ENCODE measurements at regions not wholly inside any gene's neighbourhood (a gene's known extent, or its start where the extent isn't known, plus 50 kb on each side); places are given as distances from the start of the nearest gene placed in this dataset.
"Not testable (repeated sequence)": the region's sequence is repeated elsewhere in the genome, so short reads cannot be mapped to it uniquely, and the experiment has no call there.

GRCh38 chr2:236777408-236777807 is 207.8 kb downstream of the ACKR3 start:
- no peak overlapping the region for H3K4me3 ChIP-seq (ENCODE audit: low read length)
- no peak overlapping the region for H3K27ac ChIP-seq (ENCODE audit: low read depth, low read length)
- no peak overlapping the region for H3K9ac ChIP-seq (ENCODE audit: low read depth, low read length)
- H3K9me3 ChIP-seq (ENCODE audit: insufficient read depth, low read depth, low read length) = no peaks in the 10 kb centered on the region
- peaks cover 6% of the 10 kb centered on the region; the same call in 1 of the 2 replicates for H3K4me1 ChIP-seq (ENCODE audit: insufficient read depth, low read length)
- no peaks in the 10 kb centered on the region for H3K27me3 ChIP-seq (ENCODE audit: insufficient read depth, low read length)
- H3K36me3 ChIP-seq (ENCODE audit: insufficient read depth, low read length) = no peaks in the 10 kb centered on the region
- 97% methylated on average over 8 of the region's 8 CpGs for WGBS

GRCh38 chr2:236781933-236782816 is 212.6 kb downstream of the ACKR3 start:
- H3K9ac ChIP-seq (ENCODE audit: low read depth, low read length) = no peak overlapping the region
- no peak overlapping the region for H3K4me3 ChIP-seq (ENCODE audit: low read length)
- no peak overlapping the region for H3K27ac ChIP-seq (ENCODE audit: low read depth, low read length)
- H3K9me3 ChIP-seq (ENCODE audit: insufficient read depth, low read depth, low read length) = 0 out of 2 replicates have a peak, but pooled peaks cover 2% of the 10 kb centered on the region
- peaks cover 8% of the 10 kb centered on the region; the same call in 1 of the 2 replicates for H3K4me1 ChIP-seq (ENCODE audit: insufficient read depth, low read length)
- H3K27me3 ChIP-seq (ENCODE audit: insufficient read depth, low read length) = no peaks in the 10 kb centered on the region
- WGBS = 91% methylated on average over 16 of the region's 17 CpGs
- no peaks in the 10 kb centered on the region for H3K36me3 ChIP-seq (ENCODE audit: insufficient read depth, low read length)

GRCh38 chr2:236782938-236783337 is 213.3 kb downstream of the ACKR3 start:
- WGBS = 94% methylated on average over 5 of the region's 5 CpGs
- Histone ChIP-seq H3K27ac (ENCODE audit: low read depth, low read length) (no peak overlapping the region), H3K4me1 (ENCODE audit: insufficient read depth, low read length) (peaks cover 8% of the 10 kb centered on the region; the same call in 1 of the 2 replicates)

GRCh38 chr2:236783417-236784020 is 213.9 kb downstream of the ACKR3 start:
- Histone ChIP-seq H3K4me1 (ENCODE audit: insufficient read depth, low read length) (peaks cover 8% of the 10 kb centered on the region; the same call in 1 of the 2 replicates), H3K9me3 (ENCODE audit: insufficient read depth, low read depth, low read length) (0 out of 2 replicates have a peak, but pooled peaks cover 2% of the 10 kb centered on the region), H3K27me3 (ENCODE audit: insufficient read depth, low read length) (no peaks in the 10 kb centered on the region), H3K27ac (ENCODE audit: low read depth, low read length) (no peak overlapping the region), H3K4me3 (ENCODE audit: low read length) (no peak overlapping the region), H3K9ac (ENCODE audit: low read depth, low read length) (no peak overlapping the region), H3K36me3 (ENCODE audit: insufficient read depth, low read length) (no peaks in the 10 kb centered on the region)
- 91% methylated on average over 5 of the region's 6 CpGs for WGBS

More at GRCh38 chr2:236782938-236783337, 213.3 kb downstream of the ACKR3 start:
- H3K4me3 ChIP-seq (ENCODE audit: low read length) = no peak overlapping the region
- no peaks in the 10 kb centered on the region for H3K36me3 ChIP-seq (ENCODE audit: insufficient read depth, low read length)
- H3K9me3 ChIP-seq (ENCODE audit: insufficient read depth, low read depth, low read length) = 0 out of 2 replicates have a peak, but pooled peaks cover 2% of the 10 kb centered on the region
- H3K9ac ChIP-seq (ENCODE audit: low read depth, low read length) = no peak overlapping the region
- H3K27me3 ChIP-seq (ENCODE audit: insufficient read depth, low read length) = no peaks in the 10 kb centered on the region

DNA sequence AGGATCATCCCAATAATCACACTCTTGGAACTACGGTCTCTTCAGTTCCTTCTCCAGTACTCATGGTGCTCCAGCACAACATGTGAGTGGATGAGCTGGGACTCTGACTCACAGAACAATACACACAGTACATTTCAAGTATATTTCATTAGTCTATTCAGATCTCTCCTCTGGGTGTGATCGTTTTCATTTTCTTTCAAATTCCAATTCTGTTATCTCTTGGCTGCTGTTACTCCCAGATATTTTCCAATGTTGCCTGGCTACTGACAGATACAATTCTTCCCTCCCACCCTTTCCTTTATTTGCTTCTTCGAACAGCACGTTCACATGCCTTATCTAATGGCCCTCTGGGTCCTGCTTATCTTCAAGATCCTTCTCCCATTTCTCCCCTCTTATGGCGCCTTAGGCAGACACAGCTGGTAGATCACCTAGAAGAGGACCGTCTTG is 216.0 kb downstream of the ACKR3 start:
- H3K9me3 ChIP-seq (ENCODE audit: insufficient read depth, low read depth, low read length) = 0 out of 2 replicates have a peak, but pooled peaks cover 2% of the 10 kb centered on the region
- no peaks in the 10 kb centered on the region for H3K27me3 ChIP-seq (ENCODE audit: insufficient read depth, low read length)
- H3K27ac ChIP-seq (ENCODE audit: low read depth, low read length) = no peak overlapping the region
- 90% methylated on average over 6 of the region's 6 CpGs for WGBS
- H3K4me3 ChIP-seq (ENCODE audit: low read length) = no peak overlapping the region
- H3K4me1 ChIP-seq (ENCODE audit: insufficient read depth, low read length) = peaks cover 8% of the 10 kb centered on the region; the same call in 1 of the 2 replicates
- no peak overlapping the region for H3K9ac ChIP-seq (ENCODE audit: low read depth, low read length)
- no peaks in the 10 kb centered on the region for H3K36me3 ChIP-seq (ENCODE audit: insufficient read depth, low read length)

- 84% methylated on average over 4 of the region's 4 CpGs for WGBS
- H3K9me3 ChIP-seq (ENCODE audit: insufficient read depth, low read depth, low read length) = 0 out of 2 replicates have a peak, but pooled peaks cover 2% of the 10 kb centered on the region
- peaks cover 8% of the 10 kb centered on the region; the same call in 1 of the 2 replicates for H3K4me1 ChIP-seq (ENCODE audit: insufficient read depth, low read length)
- H3K4me3 ChIP-seq (ENCODE audit: low read length) = no peak overlapping the region
- H3K27ac ChIP-seq (ENCODE audit: low read depth, low read length) = no peak overlapping the region
- H3K36me3 ChIP-seq (ENCODE audit: insufficient read depth, low read length) = no peaks in the 10 kb centered on the region
- H3K27me3 ChIP-seq (ENCODE audit: insufficient read depth, low read length) = no peaks in the 10 kb centered on the region
- no peak overlapping the region for H3K9ac ChIP-seq (ENCODE audit: low read depth, low read length)
Observed at GRCh38 chr2:236786751-236787150, 217.1 kb downstream of the ACKR3 start.

DNA sequence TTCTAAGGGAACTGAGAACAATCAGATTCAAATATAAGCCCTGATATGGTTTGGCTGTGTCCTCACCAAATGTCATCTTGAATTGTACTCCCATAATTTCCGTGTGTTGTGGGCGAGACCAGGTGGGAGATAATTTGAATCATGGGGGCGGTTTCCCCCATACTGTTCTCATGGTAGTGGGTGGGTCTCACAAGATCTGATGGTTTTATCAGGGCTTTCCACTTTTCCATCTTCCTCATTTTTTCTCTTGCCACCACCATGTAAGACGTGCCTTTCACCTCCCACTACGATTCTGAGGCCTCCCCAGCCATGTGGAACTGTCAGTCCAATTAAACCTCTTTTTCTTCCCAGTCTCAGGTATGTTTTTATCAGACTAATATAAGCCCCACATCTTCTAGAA is 217.8 kb downstream of the ACKR3 start:
- not testable (repeated sequence) for H3K9me3 ChIP-seq (ENCODE audit: insufficient read depth, low read depth, low read length); H3K36me3 ChIP-seq (ENCODE audit: insufficient read depth, low read length); H3K4me1 ChIP-seq (ENCODE audit: insufficient read depth, low read length); H3K4me3 ChIP-seq (ENCODE audit: low read length); H3K9ac ChIP-seq (ENCODE audit: low read depth, low read length); H3K27me3 ChIP-seq (ENCODE audit: insufficient read depth, low read length); H3K27ac ChIP-seq (ENCODE audit: low read depth, low read length)
- 96% methylated on average over 5 of the region's 5 CpGs for whole genome bisulfite sequencing

DNA sequence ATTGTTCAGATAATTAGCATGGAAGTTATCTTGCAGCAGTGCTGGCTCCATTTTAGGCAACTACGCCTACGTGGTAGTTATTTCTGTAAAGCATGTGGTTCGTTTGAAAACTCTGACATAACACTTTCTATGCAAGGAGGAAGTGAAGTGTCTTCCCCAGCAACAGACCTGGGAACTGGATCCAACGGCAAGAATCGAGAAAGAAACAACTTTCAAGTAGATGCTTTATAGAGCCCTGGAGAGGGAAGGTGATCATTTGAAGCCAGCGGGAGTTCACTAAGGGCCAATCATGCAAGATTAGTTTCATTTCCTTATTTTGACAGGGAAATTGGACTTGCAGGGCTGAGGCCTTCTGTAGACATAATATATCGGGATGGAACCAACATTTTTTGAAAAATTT is 218.3 kb downstream of the ACKR3 start:
- Histone ChIP-seq H3K27ac (ENCODE audit: low read depth, low read length) (no peak overlapping the region), H3K9me3 (ENCODE audit: insufficient read depth, low read depth, low read length) (0 out of 2 replicates have a peak, but pooled peaks cover 4% of the 10 kb centered on the region), H3K9ac (ENCODE audit: low read depth, low read length) (no peak overlapping the region), H3K4me1 (ENCODE audit: insufficient read depth, low read length) (peaks cover 2% of the 10 kb centered on the region; the same call in 1 of the 2 replicates), H3K27me3 (ENCODE audit: insufficient read depth, low read length) (0 out of 2 replicates have a peak, but pooled peaks cover 3% of the 10 kb centered on the region), H3K36me3 (ENCODE audit: insufficient read depth, low read length) (no peaks in the 10 kb centered on the region), H3K4me3 (ENCODE audit: low read length) (no peak overlapping the region)
- WGBS = 95% methylated on average over 7 of the region's 7 CpGs

DNA sequence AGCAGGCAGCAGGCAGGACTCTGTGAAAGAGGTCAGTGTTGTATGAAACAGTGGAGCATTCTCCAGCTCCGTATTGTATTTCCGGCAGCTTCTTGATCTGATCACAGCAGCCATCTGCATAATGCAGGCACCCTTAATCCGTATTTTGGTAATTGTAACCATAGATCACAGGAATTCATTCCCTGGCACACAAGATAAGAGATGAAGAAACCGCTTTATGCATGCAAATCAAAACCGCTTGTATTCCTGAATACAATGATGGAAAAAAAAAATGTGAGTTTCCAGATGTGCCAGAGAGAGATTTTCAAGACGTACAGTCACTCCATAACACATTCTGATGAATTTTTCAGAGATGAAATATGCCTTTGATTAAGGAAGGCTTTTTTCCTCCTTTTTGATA is 221.3 kb downstream of the ACKR3 start:
- H3K4me3 ChIP-seq (ENCODE audit: low read length) = no peak overlapping the region
- H3K36me3 ChIP-seq (ENCODE audit: insufficient read depth, low read length) = no peaks in the 10 kb centered on the region
- H3K27ac ChIP-seq (ENCODE audit: low read depth, low read length) = no peak overlapping the region
- peaks cover 15% of the 10 kb centered on the region for H3K4me1 ChIP-seq (ENCODE audit: insufficient read depth, low read length)
- peaks cover 10% of the 10 kb centered on the region; the same call in 1 of the 2 replicates for H3K27me3 ChIP-seq (ENCODE audit: insufficient read depth, low read length)
- no peak overlapping the region for H3K9ac ChIP-seq (ENCODE audit: low read depth, low read length)
- 98% methylated on average over 5 of the region's 6 CpGs for WGBS
- 0 out of 2 replicates have a peak, but pooled peaks cover 2% of the 10 kb centered on the region for H3K9me3 ChIP-seq (ENCODE audit: insufficient read depth, low read depth, low read length)

DNA sequence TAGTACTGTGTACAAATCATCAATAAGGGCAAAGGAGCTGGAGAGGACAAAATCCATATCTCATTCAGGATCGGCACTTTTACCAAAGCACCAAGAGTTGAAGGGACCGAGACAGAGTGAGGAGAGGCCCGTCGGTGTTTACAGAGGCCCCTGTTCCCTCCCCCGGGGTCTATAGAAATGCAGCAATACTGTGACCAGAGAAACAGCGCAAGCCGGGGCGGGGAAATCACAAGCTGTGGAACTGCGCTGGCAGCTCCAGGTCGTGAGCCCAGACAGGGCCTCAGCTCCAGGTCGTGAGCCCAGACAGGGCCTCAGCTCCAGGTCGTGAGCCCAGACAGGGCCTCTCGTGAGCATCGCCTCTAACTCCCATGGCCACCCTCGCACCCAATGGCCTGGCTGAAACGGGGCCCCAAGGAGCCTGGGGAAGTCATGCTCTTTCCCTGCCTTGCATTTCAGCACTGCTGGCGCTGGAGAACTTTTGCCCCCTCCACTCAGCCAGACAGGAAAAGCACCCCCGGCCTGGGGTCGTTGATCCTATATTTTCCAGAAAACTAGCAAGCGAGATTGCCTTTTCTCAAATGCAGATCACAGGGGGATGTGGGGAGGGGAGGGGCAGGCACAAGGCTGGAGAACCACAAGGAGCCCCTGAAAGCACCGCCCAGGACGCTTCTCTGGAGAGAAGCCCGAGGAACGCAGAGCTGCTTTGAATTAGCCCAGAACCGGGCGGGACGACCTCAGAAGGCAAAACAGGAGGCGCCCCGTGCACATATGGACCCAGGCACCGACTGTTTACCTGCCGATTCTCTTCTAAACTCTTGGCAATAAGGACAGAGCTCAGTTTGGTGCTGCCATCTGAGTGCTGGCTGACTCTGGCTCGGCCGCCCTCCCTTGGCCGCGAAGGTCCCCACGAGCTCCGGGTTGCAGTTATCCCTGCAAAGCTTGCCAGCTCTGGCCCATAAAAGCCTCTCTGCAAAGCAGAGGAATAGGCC is 223.7 kb downstream of the ACKR3 start:
- 39% methylated on average over 36 of the region's 37 CpGs for WGBS
- H3K4me3 ChIP-seq (ENCODE audit: low read length) = no peak overlapping the region
- peaks cover 15% of the 10 kb centered on the region for H3K4me1 ChIP-seq (ENCODE audit: insufficient read depth, low read length)
- no peaks in the 10 kb centered on the region for H3K36me3 ChIP-seq (ENCODE audit: insufficient read depth, low read length)
- no peak overlapping the region for H3K27ac ChIP-seq (ENCODE audit: low read depth, low read length)
- H3K9me3 ChIP-seq (ENCODE audit: insufficient read depth, low read depth, low read length) = 0 out of 2 replicates have a peak, but pooled peaks cover 2% of the 10 kb centered on the region
- H3K27me3 ChIP-seq (ENCODE audit: insufficient read depth, low read length) = peaks cover 10% of the 10 kb centered on the region; the same call in 1 of the 2 replicates
- H3K9ac ChIP-seq (ENCODE audit: low read depth, low read length) = no peak overlapping the region

All from HUES64 (cell line).